ENCODE measurements at regions not wholly inside any gene's neighbourhood (a gene's known extent, or its start where the extent isn't known, plus 50 kb on each side); places are given as distances from the start of the nearest gene placed in this dataset.
A peak's percentile ranks its signal among the peaks of the same experiment; 100 is the strongest.
"Not testable (repeated sequence)": the region's sequence is repeated elsewhere in the genome, so short reads cannot be mapped to it uniquely, and the experiment has no call there.

DNA sequence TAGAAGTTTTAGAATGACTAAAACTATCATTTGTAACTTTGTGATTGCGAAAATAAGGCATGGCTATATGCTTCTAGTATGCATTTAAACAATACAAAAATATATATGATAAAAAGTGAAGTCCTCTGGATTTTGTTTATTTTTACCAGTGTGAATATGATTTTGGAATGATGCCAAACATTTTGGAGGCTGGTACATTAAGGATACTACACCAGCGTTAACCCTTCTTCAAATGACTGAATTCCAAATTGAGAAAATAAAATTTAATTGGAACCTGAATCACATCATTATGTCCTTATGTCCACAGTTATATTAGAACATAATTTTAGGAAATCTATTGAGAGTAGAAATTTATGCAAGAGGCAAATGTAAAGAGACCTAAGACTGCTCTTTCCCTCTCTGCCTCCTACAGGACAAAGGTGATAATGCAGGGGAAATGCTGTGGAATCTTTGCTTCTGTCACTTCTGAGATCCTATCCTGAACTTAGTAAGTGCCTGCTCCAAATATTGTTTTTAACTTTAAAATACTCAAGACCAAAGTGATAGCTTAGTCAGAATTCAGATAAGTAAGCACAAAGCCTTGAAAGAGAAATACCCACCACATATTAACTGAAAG, 121.1 kb upstream of the NANOGP8 start:
- peak; percentile 8 for DNase-seq

DNA sequence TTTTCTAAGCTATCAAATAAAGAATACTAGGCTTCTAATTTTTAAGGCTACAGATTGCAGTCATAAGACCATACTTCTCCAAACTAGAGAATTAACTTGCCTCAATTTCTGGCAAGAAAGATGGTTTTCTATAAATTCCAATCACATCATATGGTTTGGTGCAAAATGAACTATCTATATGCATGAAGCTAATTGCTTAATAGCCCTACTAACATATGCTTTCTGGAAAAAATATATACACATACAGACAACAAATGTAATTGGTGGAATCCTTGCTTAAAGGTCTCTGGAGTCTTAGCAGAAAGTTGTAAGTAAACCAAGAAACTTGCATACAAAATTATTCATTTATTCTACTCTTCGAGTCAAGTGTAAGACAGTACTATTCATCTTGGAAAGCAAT, 113.1 kb upstream of the NANOGP8 start:
- no peak for DNase-seq

- no peak for DNase-seq
Observed at GRCh38 chr15:35197754-35198153, 112.7 kb upstream of the NANOGP8 start.

- no peak for DNase-seq
Observed at GRCh38 chr15:35197306-35197705, 112.2 kb upstream of the NANOGP8 start.

GRCh38 chr15:35196273-35196672, 111.2 kb upstream of the NANOGP8 start:
- no peak for DNase-seq

DNA sequence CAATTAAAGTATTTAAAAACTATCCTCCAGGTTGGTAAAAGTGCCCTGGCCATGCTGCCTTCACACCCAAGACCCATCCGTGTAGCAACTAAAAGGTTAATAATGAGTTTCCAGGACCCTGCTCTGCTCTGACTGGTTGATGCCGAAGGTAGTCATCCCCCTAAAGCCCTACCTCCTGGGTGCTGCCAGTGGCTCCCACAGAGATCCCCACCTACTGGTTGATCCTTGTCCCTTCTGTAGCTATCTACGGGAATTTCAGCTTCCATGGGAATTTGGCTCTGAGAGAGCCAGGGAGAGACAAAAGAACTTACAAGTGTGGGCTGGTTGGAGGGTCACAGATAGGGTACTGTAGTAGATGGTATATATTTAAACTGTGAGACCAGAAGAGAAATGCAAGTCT, 110.6 kb upstream of the NANOGP8 start:
- no peak for DNase-seq

- DNase-seq, result no peak
Observed at GRCh38 chr15:35195031-35195430, 109.9 kb upstream of the NANOGP8 start.

- DNase-seq, result no peak
Observed at GRCh38 chr15:35194296-35194695, 109.2 kb upstream of the NANOGP8 start.

DNA sequence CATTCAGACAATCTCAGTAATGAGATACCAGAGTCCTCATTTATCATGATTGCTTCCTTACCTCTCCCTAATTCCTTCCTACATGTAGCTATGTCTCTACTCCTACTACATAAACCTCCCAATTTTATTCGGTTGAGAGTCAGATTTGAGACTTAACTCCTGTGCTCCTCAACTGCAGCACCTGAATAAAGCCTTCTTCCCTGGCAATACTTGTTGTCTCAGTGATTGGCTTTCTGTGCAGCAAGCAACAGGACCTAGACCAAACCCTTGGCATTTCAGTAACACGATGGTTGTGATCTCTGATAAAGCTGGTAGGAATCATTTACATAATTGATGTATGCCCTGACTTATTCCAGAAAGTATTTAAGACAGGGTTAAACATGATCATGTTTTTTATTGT, 106.7 kb upstream of the NANOGP8 start:
- DNase-seq, result no peak

GRCh38 chr15:35186346-35186745, 101.3 kb upstream of the NANOGP8 start:
- no peak for DNase-seq

DNA sequence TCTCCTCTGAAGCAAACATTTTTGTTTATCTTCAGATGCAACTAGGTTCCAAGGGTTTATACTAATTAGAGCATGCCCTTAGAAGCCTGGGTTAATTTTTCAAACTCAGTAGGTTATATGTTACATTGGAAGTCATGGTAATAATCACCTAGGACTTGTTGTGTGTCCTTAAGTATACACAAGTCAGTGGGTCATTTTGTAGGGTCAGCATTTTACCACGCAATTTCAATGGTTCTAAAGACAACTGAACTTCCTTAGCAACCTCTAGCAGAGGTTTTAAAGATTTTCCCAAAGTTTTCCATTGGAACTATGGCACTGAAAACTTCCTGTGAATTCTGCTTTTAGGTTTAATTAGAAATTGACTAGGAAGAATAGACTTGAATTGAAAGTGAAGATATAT, 99.6 kb upstream of the NANOGP8 start:
- no peak for DNase-seq

DNA sequence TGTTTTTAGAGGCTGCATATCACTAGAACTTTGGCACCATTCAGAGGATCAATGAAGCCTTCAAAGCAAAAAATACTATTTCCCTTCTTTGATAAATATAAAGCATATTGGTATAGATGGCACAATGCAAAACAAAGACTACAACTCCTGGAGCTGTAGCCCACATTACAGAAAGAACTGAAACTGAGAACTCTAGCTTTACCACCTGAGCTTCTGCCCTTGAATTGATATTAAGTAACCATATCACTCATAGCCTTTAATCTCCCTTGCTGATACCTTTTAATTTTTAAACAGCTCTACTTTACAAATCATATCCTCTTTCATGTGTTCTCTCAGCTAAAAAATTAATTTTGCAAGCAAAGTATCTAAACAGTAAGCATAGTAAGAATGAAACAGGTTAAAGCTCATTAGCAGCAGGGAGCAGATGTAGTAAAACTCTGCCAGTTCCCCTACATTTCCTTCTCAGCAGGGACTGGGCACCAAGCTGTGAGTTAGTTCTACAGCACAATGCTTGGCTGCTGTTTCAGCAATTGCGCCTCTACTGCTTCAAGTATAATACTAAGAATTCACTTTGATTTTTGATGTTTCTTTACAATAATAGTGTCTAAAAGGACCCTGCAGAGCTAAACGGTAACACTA, 97.9 kb upstream of the NANOGP8 start:
- DNase-seq, result no peak

GRCh38 chr15:35181538-35181937, 96.4 kb upstream of the NANOGP8 start:
- no peak for DNase-seq

- no peak for DNase-seq
Observed at GRCh38 chr15:35179739-35180138, 94.6 kb upstream of the NANOGP8 start.

- not testable (repeated sequence) for DNase-seq
Observed at GRCh38 chr15:35178186-35178585, 93.1 kb upstream of the NANOGP8 start.

GRCh38 chr15:35174948-35175347, 89.9 kb upstream of the NANOGP8 start:
- no peak for DNase-seq

GRCh38 chr15:35173444-35174118, 88.5 kb upstream of the NANOGP8 start:
- DNase-seq, result peak; percentile 32

GRCh38 chr15:35170207-35170606, 85.1 kb upstream of the NANOGP8 start:
- peak; percentile 8 for DNase-seq

DNA sequence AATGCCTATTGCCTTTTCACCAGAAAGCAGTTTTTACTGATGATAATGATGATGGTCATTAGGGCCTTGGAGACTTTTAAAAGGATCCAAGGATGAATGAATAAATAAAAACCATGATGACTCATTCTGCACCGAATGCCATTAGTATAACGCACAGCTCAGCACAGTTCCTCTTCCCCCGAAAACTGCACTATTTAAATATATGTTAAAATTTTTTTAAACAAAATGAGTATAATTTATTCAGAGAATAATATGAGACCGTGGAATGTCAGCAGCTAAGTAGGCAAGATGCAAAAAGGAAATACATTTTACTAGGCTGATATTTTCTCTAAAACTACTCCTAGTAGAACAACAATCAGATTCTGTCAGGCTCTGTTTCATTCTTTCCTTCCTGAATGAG, 83.4 kb upstream of the NANOGP8 start:
- DNase-seq, result peak; percentile 79

DNA sequence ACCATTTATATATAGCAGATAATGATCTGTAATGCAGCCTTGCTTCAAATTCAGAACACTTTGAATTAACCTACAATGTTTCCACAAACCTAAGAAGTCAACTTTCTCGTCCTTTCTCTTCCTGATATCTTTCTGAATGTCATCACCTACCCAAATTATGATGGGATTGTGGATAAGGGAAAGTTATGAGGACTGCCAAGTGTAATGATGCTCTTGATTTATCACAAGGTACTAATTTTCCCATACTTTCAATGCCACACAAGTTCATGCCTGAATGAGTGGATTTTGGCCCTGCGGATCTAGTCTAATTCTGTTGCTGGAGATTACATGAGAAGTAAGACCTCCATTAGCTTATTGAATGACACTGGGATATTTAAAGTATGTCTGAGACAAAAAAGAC, 82.6 kb upstream of the NANOGP8 start:
- no peak for DNase-seq

DNA sequence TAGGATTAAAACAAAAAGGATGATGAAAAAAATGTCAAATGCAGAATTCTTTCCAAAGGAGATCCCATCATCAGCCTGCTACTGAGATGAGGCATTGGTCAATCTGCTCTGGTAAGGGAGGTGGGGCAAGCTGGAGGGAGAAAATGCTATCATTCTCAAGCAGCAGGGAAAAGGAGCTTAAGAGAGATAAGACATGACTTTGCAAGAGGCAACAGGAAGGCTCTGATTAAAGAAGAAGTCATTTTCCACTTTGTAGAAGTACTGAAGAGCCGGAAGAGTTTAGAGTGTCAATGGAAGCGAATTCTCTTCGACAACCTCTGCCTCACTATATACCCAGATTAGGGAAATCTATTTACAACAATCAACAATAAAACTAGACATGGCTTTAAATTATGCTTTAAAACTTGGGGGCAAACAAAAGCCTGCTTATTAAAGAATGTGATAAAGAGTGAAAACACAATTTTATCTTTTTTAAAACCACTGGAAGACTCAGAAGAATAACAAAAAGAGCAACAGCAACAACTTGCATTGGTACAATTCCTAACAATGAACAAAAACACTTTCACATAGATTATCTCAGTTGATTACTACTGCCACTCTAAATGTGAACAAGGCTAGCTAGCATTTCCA, 81.8 kb upstream of the NANOGP8 start:
- no peak for DNase-seq

- DNase-seq, result no peak
Observed at GRCh38 chr15:35161694-35162093, 76.6 kb upstream of the NANOGP8 start.

- DNase-seq, result no peak
Observed at GRCh38 chr15:35159170-35159569, 74.1 kb upstream of the NANOGP8 start.

- DNase-seq, result no peak
Observed at GRCh38 chr15:35151782-35152181, 66.7 kb upstream of the NANOGP8 start.
